GM12873 (cell line): ENCODE measurements at regions not wholly inside any gene's neighbourhood (a gene's known extent, or its start where the extent isn't known, plus 50 kb on each side); places are given as distances from the start of the nearest gene placed in this dataset.

Experiments
- TF ChIP-seq, protein P1 (sequence below): IDR thresholded peaks from 2 replicates; pipeline ENCODE4 v1.5.1; 2012; ENCODE audit warnings: low read depth, mild to moderate bottlenecking, moderate library complexity, low read length, control low read depth; ENCODE audit not compliant: insufficient read depth; ENCODE audit errors: missing control alignments

DNA sequence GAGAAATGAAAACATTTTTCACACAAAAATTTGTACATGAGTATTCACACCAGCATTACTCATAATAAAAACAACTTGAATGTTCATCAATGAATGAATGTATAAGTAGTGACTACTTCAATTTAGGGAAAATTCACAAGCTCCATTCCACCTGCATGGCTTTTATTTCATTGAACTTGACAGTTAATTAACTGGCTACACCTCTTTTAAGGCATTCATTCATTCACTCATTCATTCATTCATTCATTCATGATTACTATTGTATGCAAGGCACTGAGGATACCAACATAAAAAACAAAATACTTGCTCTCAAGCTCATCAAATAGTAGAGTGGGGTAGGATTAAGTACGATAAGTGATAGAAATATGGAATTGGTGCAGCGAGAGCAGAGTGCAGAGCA lies 198.3 kb upstream of the DLGAP1 start:
- TF ChIP-seq, protein P1, sequence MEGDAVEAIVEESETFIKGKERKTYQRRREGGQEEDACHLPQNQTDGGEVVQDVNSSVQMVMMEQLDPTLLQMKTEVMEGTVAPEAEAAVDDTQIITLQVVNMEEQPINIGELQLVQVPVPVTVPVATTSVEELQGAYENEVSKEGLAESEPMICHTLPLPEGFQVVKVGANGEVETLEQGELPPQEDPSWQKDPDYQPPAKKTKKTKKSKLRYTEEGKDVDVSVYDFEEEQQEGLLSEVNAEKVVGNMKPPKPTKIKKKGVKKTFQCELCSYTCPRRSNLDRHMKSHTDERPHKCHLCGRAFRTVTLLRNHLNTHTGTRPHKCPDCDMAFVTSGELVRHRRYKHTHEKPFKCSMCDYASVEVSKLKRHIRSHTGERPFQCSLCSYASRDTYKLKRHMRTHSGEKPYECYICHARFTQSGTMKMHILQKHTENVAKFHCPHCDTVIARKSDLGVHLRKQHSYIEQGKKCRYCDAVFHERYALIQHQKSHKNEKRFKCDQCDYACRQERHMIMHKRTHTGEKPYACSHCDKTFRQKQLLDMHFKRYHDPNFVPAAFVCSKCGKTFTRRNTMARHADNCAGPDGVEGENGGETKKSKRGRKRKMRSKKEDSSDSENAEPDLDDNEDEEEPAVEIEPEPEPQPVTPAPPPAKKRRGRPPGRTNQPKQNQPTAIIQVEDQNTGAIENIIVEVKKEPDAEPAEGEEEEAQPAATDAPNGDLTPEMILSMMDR = no peak

DNA sequence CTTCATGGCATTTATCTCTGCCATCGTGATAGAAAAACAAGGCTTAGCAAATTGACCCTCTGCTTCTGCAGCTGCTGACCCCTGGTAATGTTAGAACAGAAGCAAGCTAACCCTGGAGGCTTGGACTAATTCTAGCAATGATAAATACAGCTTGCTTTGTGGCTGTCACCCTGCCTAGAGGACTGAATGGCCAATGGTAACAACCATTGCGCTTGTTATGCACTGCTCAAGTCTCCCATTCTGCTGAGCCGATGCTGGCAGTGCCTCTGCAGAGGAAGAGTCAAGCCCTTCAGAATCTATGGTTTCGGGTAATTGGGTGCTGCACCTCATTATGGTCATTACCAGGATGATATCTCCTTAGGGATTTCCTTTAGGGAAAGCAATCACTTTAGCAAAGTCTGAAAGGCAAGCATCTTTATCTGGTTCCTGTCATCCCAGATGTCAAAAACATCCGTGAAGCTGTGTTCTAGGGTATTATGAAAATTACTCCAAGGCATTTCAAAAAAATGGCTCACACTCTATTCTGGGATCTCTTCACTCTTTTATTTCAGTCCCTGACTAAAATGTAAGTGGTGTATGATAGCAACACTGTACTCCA lies 186.8 kb upstream of the DLGAP1 start:
- TF ChIP-seq, protein P1 = no peak

DNA sequence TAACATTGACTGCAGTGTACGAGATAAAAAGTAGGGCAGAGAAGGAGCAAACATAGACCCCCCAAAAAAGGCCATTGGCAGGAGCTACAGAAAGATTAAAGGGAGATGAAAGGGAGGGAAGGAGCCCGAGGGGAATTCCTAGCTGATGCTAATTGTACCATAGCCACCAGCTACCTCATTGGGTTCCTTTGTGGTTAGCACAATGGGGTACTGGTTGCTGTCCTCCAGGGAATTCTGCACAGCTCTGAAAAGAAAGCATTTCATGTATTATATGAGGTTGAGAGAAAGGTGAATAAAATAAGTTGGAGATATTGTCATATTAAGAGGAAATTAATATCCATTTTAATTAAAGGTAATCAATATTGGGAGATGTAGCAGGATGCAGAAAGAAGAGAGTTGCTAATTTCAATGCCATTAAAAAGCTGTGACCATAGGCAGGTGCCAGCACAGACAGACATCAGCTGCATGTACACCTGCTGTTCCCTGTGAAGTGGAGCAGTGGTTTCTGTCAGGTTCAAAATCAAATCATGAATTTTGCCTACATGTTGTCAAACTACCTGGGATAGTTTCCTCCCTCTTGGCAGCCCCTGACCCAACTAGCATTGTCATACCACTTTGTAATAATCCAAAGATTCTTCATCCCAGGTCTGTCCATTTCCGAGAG lies 185.4 kb upstream of the DLGAP1 start:
- TF ChIP-seq, protein P1 = no peak

DNA sequence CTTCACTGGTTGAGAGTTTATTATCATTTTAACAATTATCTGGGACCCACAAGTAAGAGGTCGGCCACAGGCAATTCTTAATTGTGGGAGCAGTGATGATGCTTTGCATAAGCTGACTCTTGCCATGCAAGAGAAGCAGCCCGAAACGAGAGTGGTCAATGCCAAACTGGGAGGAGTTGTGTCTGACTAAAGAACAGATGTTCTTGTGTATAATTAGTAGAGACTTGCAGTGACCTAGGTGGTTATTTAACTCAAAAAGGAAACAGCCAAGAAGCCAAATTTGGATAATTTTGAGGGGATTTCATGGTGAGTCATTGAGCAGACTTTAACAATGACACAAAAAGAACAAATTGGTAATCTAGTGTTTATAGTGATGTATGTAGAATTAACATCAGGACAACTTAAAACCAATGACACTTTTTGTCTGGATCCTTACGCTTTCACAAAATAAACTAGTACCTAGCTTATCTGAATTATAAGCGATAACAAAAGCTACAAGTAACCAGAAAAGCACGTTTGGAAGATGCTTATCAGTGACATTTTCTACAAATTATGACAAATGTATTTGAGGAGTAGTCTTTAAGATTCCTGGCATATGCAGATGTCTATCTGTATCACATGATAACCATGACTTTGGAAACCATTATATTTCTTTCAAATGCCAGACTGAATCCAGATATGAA lies 184.7 kb upstream of the DLGAP1 start:
- TF ChIP-seq, protein P1 = no peak

DNA sequence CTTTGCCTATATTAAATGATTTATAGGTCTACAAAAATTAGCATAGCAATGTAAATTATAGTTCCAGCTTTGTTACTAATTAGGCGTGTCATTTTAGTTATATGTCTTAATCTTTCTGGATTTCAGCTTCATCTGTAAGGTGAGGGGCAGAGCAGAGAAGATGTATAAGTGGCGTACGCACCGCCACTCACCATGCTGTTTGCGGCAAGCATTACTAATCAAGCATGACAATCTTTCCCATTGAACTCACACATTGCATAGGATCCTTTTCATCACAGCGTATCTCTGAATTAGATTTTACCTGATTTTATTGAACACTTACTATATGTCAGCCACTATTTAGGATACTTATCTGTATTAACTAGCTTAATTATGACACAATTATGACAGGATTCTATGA lies 183.6 kb upstream of the DLGAP1 start:
- TF ChIP-seq, protein P1 = no peak

DNA sequence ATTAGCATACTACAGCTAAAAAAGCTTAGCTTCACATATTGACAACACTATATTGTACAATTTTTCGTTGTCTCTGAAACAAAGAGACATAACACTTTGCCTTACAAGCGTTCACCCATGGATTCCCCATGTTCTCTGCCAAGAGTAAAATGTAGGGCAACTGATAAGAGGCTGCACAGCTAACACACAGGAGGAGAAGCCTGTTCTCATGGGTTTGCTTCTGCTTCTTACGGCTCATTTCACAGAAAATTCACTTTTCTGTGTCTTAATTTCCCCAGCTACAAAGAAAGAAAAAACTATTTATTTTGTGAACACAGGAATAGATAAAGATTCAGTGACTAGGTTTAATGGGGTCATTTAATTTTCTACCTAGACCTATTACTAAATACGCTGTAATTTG lies 182.8 kb upstream of the DLGAP1 start:
- TF ChIP-seq, protein P1 = no peak

DNA sequence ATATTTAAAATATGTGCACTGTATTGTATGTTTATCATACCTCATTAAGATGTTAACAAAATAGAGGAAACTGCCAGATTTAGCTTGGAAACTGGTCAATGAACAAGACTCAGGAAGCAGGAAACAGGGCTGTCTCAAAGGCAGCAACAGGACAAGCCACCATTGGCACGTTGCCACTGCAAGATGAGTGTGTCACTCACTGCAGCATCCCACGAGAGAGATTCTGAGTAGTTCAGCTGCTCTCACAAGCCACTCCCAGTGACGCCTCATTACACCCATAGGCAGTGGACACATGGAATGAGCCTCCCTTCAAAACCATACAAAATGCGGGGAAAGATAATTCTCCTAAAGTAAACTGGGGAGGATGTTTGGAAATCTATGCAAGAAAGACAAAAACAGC lies 181.9 kb upstream of the DLGAP1 start:
- TF ChIP-seq, protein P1 = no peak
